ENCODE measurements at regions not wholly inside any gene's neighbourhood (a gene's known extent, or its start where the extent isn't known, plus 50 kb on each side); places are given as distances from the start of the nearest gene placed in this dataset.

DNA sequence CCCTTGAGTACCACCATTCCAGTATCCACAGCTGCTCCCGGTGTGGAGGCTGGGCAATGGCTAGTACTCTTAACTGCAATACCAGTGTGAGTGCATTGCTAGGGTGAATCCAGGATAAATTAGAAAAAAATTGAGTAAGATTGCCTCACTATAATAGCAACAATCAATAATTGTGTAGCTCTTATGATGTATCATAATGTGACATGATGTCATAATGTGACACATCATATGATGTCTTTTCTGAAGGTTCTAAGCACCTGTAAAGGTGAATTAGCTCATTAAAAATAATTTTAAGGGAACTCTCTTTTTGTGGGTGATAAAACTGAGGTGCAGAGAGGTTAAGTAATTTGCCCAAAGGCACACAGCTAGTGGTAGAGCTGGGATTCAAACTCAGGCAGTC, 424.4 kb downstream of the HLX start:
- TF ChIP-seq, protein P1, sequence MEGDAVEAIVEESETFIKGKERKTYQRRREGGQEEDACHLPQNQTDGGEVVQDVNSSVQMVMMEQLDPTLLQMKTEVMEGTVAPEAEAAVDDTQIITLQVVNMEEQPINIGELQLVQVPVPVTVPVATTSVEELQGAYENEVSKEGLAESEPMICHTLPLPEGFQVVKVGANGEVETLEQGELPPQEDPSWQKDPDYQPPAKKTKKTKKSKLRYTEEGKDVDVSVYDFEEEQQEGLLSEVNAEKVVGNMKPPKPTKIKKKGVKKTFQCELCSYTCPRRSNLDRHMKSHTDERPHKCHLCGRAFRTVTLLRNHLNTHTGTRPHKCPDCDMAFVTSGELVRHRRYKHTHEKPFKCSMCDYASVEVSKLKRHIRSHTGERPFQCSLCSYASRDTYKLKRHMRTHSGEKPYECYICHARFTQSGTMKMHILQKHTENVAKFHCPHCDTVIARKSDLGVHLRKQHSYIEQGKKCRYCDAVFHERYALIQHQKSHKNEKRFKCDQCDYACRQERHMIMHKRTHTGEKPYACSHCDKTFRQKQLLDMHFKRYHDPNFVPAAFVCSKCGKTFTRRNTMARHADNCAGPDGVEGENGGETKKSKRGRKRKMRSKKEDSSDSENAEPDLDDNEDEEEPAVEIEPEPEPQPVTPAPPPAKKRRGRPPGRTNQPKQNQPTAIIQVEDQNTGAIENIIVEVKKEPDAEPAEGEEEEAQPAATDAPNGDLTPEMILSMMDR (IDR thresholded peaks at IDR 0.05): no peak
- no peak for TF ChIP-seq EZH2 (IDR thresholded peaks at IDR 0.05; ENCODE audit: borderline replicate concordance, insufficient read depth, low read depth, low read length, poor library complexity, severe bottlenecking)

Measured in B cell (primary cell).